ENCODE measurements at regions not wholly inside any gene's neighbourhood (a gene's known extent, or its start where the extent isn't known, plus 50 kb on each side); places are given as distances from the start of the nearest gene placed in this dataset.

GRCh38 chr2:129754831-129755230 lies 224.6 kb upstream of the RAB6C start:
- H3K9me3 ChIP-seq (ENCODE audit: low read length): no peaks in the 10 kb centered on the region
- peaks cover 26% of the 10 kb centered on the region for H3K27me3 ChIP-seq (ENCODE audit: low read length)
- no TSS peak for BruUV-seq (replicated peaks)

GRCh38 chr2:129755786-129756185 lies 223.7 kb upstream of the RAB6C start:
- no TSS peak for BruUV-seq (replicated peaks)
- Histone ChIP-seq H3K79me2 (ENCODE audit: low read length) (no peaks in the 10 kb centered on the region), H3F3A (ENCODE audit: low read length, unreplicated experiment) (no peaks in the 10 kb centered on the region), H3K27ac (ENCODE audit: low read length) (no peak overlapping the region), H4K20me1 (ENCODE audit: low read length) (no peaks in the 10 kb centered on the region), H3K4me3 (ENCODE audit: low read length) (no peak overlapping the region), H3K36me3 (ENCODE audit: low read depth, low read length) (no peaks in the 10 kb centered on the region), H3K27me3 (ENCODE audit: low read length) (peaks cover 26% of the 10 kb centered on the region), H3K9me3 (ENCODE audit: low read length) (no peaks in the 10 kb centered on the region), H3K9me2 (replicated peaks; ENCODE audit: low read length) (no peaks in the 10 kb centered on the region), H2AFZ (ENCODE audit: low read length) (no peak overlapping the region), H3K4me2 (ENCODE audit: low read length) (no peak overlapping the region), H3K9ac (ENCODE audit: low read length) (no peak overlapping the region), H3K4me1 (ENCODE audit: insufficient read depth, low read length) (no peaks in the 10 kb centered on the region)
- no peak for DNase-seq
- TF ChIP-seq CTCF (conservative IDR thresholded peaks at IDR 0.05; ENCODE audit: low read depth, low read length) (no peak), EZH2 (IDR thresholded peaks at IDR 0.05; ENCODE audit: low read length, unreplicated experiment) (no peak), EZH2phosphoT487 (IDR thresholded peaks at IDR 0.05; ENCODE audit: borderline replicate concordance, low read length) (no peak)
- ChIA-PET POLR2A (ENCODE audit: unreplicated experiment) (no interaction called here), CTCF (no interaction called here)
- intact Hi-C loops (cut with micrococcal nuclease): no loop called here
- ATAC-seq: no peak

More at GRCh38 chr2:129754831-129755230, 224.6 kb upstream of the RAB6C start:
- no peak overlapping the region for H3K4me3 ChIP-seq (ENCODE audit: low read length)
- H2AFZ ChIP-seq (ENCODE audit: low read length): no peak overlapping the region
- no peaks in the 10 kb centered on the region for H3K79me2 ChIP-seq (ENCODE audit: low read length)
- TF ChIP-seq CTCF (conservative IDR thresholded peaks at IDR 0.05; ENCODE audit: low read depth, low read length) (no peak), EZH2 (IDR thresholded peaks at IDR 0.05; ENCODE audit: low read length, unreplicated experiment) (no peak), EZH2phosphoT487 (IDR thresholded peaks at IDR 0.05; ENCODE audit: borderline replicate concordance, low read length) (no peak)
- no peaks in the 10 kb centered on the region for H3K36me3 ChIP-seq (ENCODE audit: low read depth, low read length)
- ATAC-seq (no peak), DNase-seq (no peak)
- H3K4me2 ChIP-seq (ENCODE audit: low read length): no peak overlapping the region
- H3K27ac ChIP-seq (ENCODE audit: low read length): no peak overlapping the region
- H3K4me1 ChIP-seq (ENCODE audit: insufficient read depth, low read length): no peaks in the 10 kb centered on the region
- no peaks in the 10 kb centered on the region for H3F3A ChIP-seq (ENCODE audit: low read length, unreplicated experiment)
- H3K9me2 ChIP-seq (replicated peaks; ENCODE audit: low read length): no peaks in the 10 kb centered on the region
- H4K20me1 ChIP-seq (ENCODE audit: low read length): no peaks in the 10 kb centered on the region
- no peak overlapping the region for H3K9ac ChIP-seq (ENCODE audit: low read length)
- ChIA-PET POLR2A (ENCODE audit: unreplicated experiment) (no interaction called here), CTCF (no interaction called here)
- intact Hi-C loops (cut with micrococcal nuclease): no loop called here

- H4K20me1 ChIP-seq (ENCODE audit: low read length): no peaks in the 10 kb centered on the region
- no peak for TF ChIP-seq CTCF (conservative IDR thresholded peaks at IDR 0.05; ENCODE audit: low read depth, low read length)
- TF ChIP-seq EZH2phosphoT487 (IDR thresholded peaks at IDR 0.05; ENCODE audit: borderline replicate concordance, low read length): no peak
- TF ChIP-seq EZH2 (IDR thresholded peaks at IDR 0.05; ENCODE audit: low read length, unreplicated experiment): no peak
- no peaks in the 10 kb centered on the region for H3K9me3 ChIP-seq (ENCODE audit: low read length)
- H3K4me1 ChIP-seq (ENCODE audit: insufficient read depth, low read length): no peaks in the 10 kb centered on the region
- ATAC-seq (no peak), DNase-seq (no peak)
- ChIA-PET POLR2A (ENCODE audit: unreplicated experiment) (no interaction called here), CTCF (no interaction called here)
- no peak overlapping the region for H2AFZ ChIP-seq (ENCODE audit: low read length)
- no TSS peak for BruUV-seq (replicated peaks)
- peaks cover 26% of the 10 kb centered on the region for H3K27me3 ChIP-seq (ENCODE audit: low read length)
- H3K79me2 ChIP-seq (ENCODE audit: low read length): no peaks in the 10 kb centered on the region
- no peak overlapping the region for H3K4me3 ChIP-seq (ENCODE audit: low read length)
- no peaks in the 10 kb centered on the region for H3F3A ChIP-seq (ENCODE audit: low read length, unreplicated experiment)
- H3K27ac ChIP-seq (ENCODE audit: low read length): no peak overlapping the region
- intact Hi-C loops (cut with micrococcal nuclease): no loop called here
- no peak overlapping the region for H3K4me2 ChIP-seq (ENCODE audit: low read length)
- H3K9ac ChIP-seq (ENCODE audit: low read length): no peak overlapping the region
- no peaks in the 10 kb centered on the region for H3K9me2 ChIP-seq (replicated peaks; ENCODE audit: low read length)
- no peaks in the 10 kb centered on the region for H3K36me3 ChIP-seq (ENCODE audit: low read depth, low read length)
These were observed 223.2 kb upstream of the RAB6C start for GRCh38 chr2:129756276-129756675.
